Fibroblast of lung (primary cell): ENCODE measurements at regions not wholly inside any gene's neighbourhood (a gene's known extent, or its start where the extent isn't known, plus 50 kb on each side); places are given as distances from the start of the nearest gene placed in this dataset.

ENCODE experiments used
- DNase-seq, 2 donors: peaks; one replicate each; pipeline versions ENCODE4 v3.0.0 to v3.0.0-alpha.2; 2010; ENCODE audit warnings: low read depth in 2 of 2
- H2AFZ ChIP-seq: 2 replicates; pipeline ENCODE4 v1.5.1; 2012; ENCODE audit warnings: low read length, control low read depth, inconsistent platforms
- H3K27ac ChIP-seq: 2 replicates; pipeline ENCODE4 v1.5.1; 2011; ENCODE audit warnings: low read length, control low read depth; ENCODE audit not compliant: insufficient read depth
- H3K27me3 ChIP-seq: 2 replicates; pipeline ENCODE4 v1.5.1; 2011; ENCODE audit warnings: mild to moderate bottlenecking, low read length; ENCODE audit not compliant: control insufficient read depth, insufficient read depth
- H3K36me3 ChIP-seq: 2 replicates; pipeline ENCODE4 v1.5.1; 2011; ENCODE audit warnings: low read length; ENCODE audit not compliant: control insufficient read depth, insufficient read depth
- H3K4me1 ChIP-seq: 2 replicates; pipeline ENCODE4 v1.5.1; 2011; ENCODE audit warnings: low read length; ENCODE audit not compliant: control insufficient read depth, insufficient read depth; ENCODE audit errors: extremely low read depth
- H3K4me2 ChIP-seq: 2 replicates; pipeline ENCODE4 v1.5.1; 2011; ENCODE audit warnings: low read length, control low read depth; ENCODE audit not compliant: insufficient read depth; ENCODE audit errors: extremely low read depth
- H3K4me3 ChIP-seq, 4 experiments: fragments of 200-600 bp in 1 of 4; sonication (generic) in 1 of 4; replicated peaks in 1 of 4; 2 replicates each; pipeline ENCODE4 v1.5.1; 2011 to 2016; ENCODE audit warnings: low read length in 4 of 4, low read depth in 3 of 4, mild to moderate bottlenecking in 3 of 4, control low read depth in 2 of 4, inconsistent platforms in 1 of 4, mixed read lengths in 1 of 4; ENCODE audit not compliant: insufficient read depth in 1 of 4; ENCODE audit errors: control extremely low read depth in 1 of 4
- H3K79me2 ChIP-seq: 2 replicates; pipeline ENCODE4 v1.5.1; 2012; ENCODE audit warnings: mild to moderate bottlenecking, low read length, inconsistent platforms; ENCODE audit not compliant: control insufficient read depth, insufficient read depth
- H3K9ac ChIP-seq: 2 replicates; pipeline ENCODE4 v1.5.1; 2011; ENCODE audit warnings: mild to moderate bottlenecking, low read length, control low read depth; ENCODE audit not compliant: insufficient read depth
- H3K9me3 ChIP-seq: 2 replicates; pipeline ENCODE4 v1.5.1; 2012; ENCODE audit warnings: low read depth, low read length; ENCODE audit not compliant: control insufficient read depth, insufficient read depth
- H4K20me1 ChIP-seq: 2 replicates; pipeline ENCODE4 v1.5.1; 2011; ENCODE audit warnings: low read length; ENCODE audit not compliant: control insufficient read depth, insufficient read depth; ENCODE audit errors: extremely low read depth
- CTCF ChIP-seq, 2 donors: IDR thresholded peaks in 1 of 2; conservative IDR thresholded peaks in 1 of 2; 1 replicate in 1 of 2; 2 replicates in 1 of 2; pipeline ENCODE4 v1.5.1; 2011 to 2012; ENCODE audit warnings: low read length in 2 of 2, control low read depth in 1 of 2, inconsistent platforms in 1 of 2, low read depth in 1 of 2, mild to moderate bottlenecking in 1 of 2
- EZH2 ChIP-seq: IDR thresholded peaks from 2 replicates; pipeline ENCODE4 v1.5.1; 2012; ENCODE audit warnings: low read length, control low read depth, mild to moderate bottlenecking; ENCODE audit errors: missing control alignments

- no peaks in the 10 kb centered on the region for H3K4me1 ChIP-seq
- H3K4me2 ChIP-seq: no peak overlapping the region
- no peaks in the 10 kb centered on the region for H3K79me2 ChIP-seq
- no peak overlapping the region for H3K4me3 ChIP-seq
- DNase-seq: no peak
- H3K9ac ChIP-seq: no peak overlapping the region
- H2AFZ ChIP-seq: no peak overlapping the region
- no peaks in the 10 kb centered on the region for H3K27me3 ChIP-seq
- TF ChIP-seq CTCF (conservative IDR thresholded peaks at IDR 0.05 in 1 of 2, IDR thresholded peaks at IDR 0.05 in 1 of 2; ENCODE audit: low read depth in 1 of 2, low read length in 2 of 2) (no peak), EZH2 (no peak)
- H4K20me1 ChIP-seq: no peaks in the 10 kb centered on the region
- H3K9me3 ChIP-seq: no peaks in the 10 kb centered on the region
- H3K36me3 ChIP-seq: no peaks in the 10 kb centered on the region
- no peak overlapping the region for H3K27ac ChIP-seq
Measured at GRCh38 chr22:26933105-26933590, 275.8 kb downstream of the MIAT start.

- no peaks in the 10 kb centered on the region for H3K4me1 ChIP-seq
- no peak overlapping the region for H3K4me3 ChIP-seq
- no peaks in the 10 kb centered on the region for H3K36me3 ChIP-seq
- no peak overlapping the region for H3K27ac ChIP-seq
- no peaks in the 10 kb centered on the region for H4K20me1 ChIP-seq
- H3K9ac ChIP-seq: no peak overlapping the region
- DNase-seq: no peak
- H3K4me2 ChIP-seq: no peak overlapping the region
- TF ChIP-seq CTCF (conservative IDR thresholded peaks at IDR 0.05 in 1 of 2, IDR thresholded peaks at IDR 0.05 in 1 of 2; ENCODE audit: low read depth in 1 of 2, low read length in 2 of 2) (no peak), EZH2 (no peak)
- no peaks in the 10 kb centered on the region for H3K79me2 ChIP-seq
- no peaks in the 10 kb centered on the region for H3K27me3 ChIP-seq
- no peak overlapping the region for H2AFZ ChIP-seq
- H3K9me3 ChIP-seq: no peaks in the 10 kb centered on the region
Measured at GRCh38 chr22:26937213-26937612, 279.8 kb downstream of the MIAT start.

- Histone ChIP-seq H2AFZ (no peak overlapping the region), H4K20me1 (no peaks in the 10 kb centered on the region), H3K27ac (no peak overlapping the region), H3K9ac (no peak overlapping the region), H3K27me3 (no peaks in the 10 kb centered on the region), H3K4me3 (no peak overlapping the region), H3K36me3 (no peaks in the 10 kb centered on the region), H3K9me3 (no peaks in the 10 kb centered on the region), H3K4me2 (no peak overlapping the region), H3K79me2 (no peaks in the 10 kb centered on the region), H3K4me1 (no peaks in the 10 kb centered on the region)
- DNase-seq: no peak
- no peak for TF ChIP-seq CTCF (conservative IDR thresholded peaks at IDR 0.05 in 1 of 2, IDR thresholded peaks at IDR 0.05 in 1 of 2; ENCODE audit: low read depth in 1 of 2, low read length in 2 of 2)
- TF ChIP-seq EZH2: no peak
Measured at GRCh38 chr22:26939466-26939865, 282.1 kb downstream of the MIAT start.
